Hepatocyte (in vitro differentiated cells): ENCODE measurements at regions not wholly inside any gene's neighbourhood (a gene's known extent, or its start where the extent isn't known, plus 50 kb on each side); places are given as distances from the start of the nearest gene placed in this dataset.

Source experiments
- DNase-seq: peaks from one replicate; pipeline ENCODE4 v3.0.0-alpha.2; 2016; ENCODE audit warnings: low spot score
- H2AFZ ChIP-seq: fragments of 200-600 bp; sonication (generic); 2 replicates; pipeline ENCODE4 v1.6.0; 2016; ENCODE audit warnings: antibody characterized with exemption, mild to moderate bottlenecking
- H3K27ac ChIP-seq: fragments of 200-600 bp; sonication (generic); 2 replicates; pipeline ENCODE4 v1.5.1; 2016; ENCODE audit warnings: mild to moderate bottlenecking
- H3K27me3 ChIP-seq: fragments of 200-600 bp; sonication (generic); 2 replicates; pipeline ENCODE4 v1.6.1; 2016
- H3K36me3 ChIP-seq: fragments of 200-600 bp; sonication (generic); replicated peaks from 2 replicates; pipeline ENCODE4 v1.5.1; 2016; ENCODE audit warnings: low read depth; ENCODE audit not compliant: insufficient read depth
- H3K4me1 ChIP-seq: fragments of 200-600 bp; sonication (generic); 2 replicates; pipeline ENCODE4 v1.5.1; 2016; ENCODE audit warnings: mild to moderate bottlenecking, moderate library complexity; ENCODE audit not compliant: insufficient read depth
- H3K4me2 ChIP-seq: fragments of 200-600 bp; sonication (generic); 2 replicates; pipeline ENCODE4 v1.6.0; 2016
- H3K4me3 ChIP-seq: fragments of 200-600 bp; sonication (generic); 2 replicates; pipeline ENCODE4 v1.5.1; 2016; ENCODE audit warnings: mild to moderate bottlenecking
- H3K79me2 ChIP-seq: fragments of 200-600 bp; sonication (generic); 2 replicates; pipeline ENCODE4 v1.6.0; 2017; ENCODE audit warnings: mild to moderate bottlenecking
- H3K9me2 ChIP-seq: fragments of 200-600 bp; sonication (generic); replicated peaks from 2 replicates; pipeline ENCODE4 v1.6.0; 2017; ENCODE audit warnings: mild to moderate bottlenecking; ENCODE audit not compliant: insufficient read depth
- H3K9me3 ChIP-seq: fragments of 200-600 bp; sonication (generic); 2 replicates; pipeline ENCODE4 v1.5.1; 2016; ENCODE audit warnings: low read depth, mild to moderate bottlenecking
- H4K20me1 ChIP-seq: fragments of 200-600 bp; sonication (generic); 2 replicates; pipeline ENCODE4 v1.6.0; 2016; ENCODE audit warnings: mild to moderate bottlenecking; ENCODE audit not compliant: insufficient read depth, poor library complexity, severe bottlenecking
- EZH2 ChIP-seq: fragments of 200-600 bp; sonication (generic); IDR thresholded peaks from 2 replicates; pipeline ENCODE4 v1.6.1; 2016; ENCODE audit warnings: antibody characterized with exemption, mild to moderate bottlenecking, borderline replicate concordance
- EZH2phosphoT487 ChIP-seq: fragments of 200-600 bp; sonication (generic); IDR thresholded peaks from one replicate; pipeline ENCODE4 v1.6.1; 2018; ENCODE audit warnings: antibody characterized with exemption, mild to moderate bottlenecking, low read depth, moderate library complexity; ENCODE audit not compliant: unreplicated experiment, severe bottlenecking
- WGBS: methylation state at CpG from one replicate; pipeline ENCODE4 v1.1.6; 2016; ENCODE audit warnings: low lambda C conversion rate; ENCODE audit errors: missing lambda C conversion rate; 5-methylcytosine and 5-hydroxymethylcytosine counted together
- TF ChIP-seq, protein P1 (sequence below): fragments of 200-600 bp; sonication (generic); IDR thresholded peaks from 2 replicates; pipeline ENCODE4 v1.5.1; 2016; ENCODE audit warnings: antibody characterized with exemption, mild to moderate bottlenecking; ENCODE audit not compliant: poor library complexity

DNA sequence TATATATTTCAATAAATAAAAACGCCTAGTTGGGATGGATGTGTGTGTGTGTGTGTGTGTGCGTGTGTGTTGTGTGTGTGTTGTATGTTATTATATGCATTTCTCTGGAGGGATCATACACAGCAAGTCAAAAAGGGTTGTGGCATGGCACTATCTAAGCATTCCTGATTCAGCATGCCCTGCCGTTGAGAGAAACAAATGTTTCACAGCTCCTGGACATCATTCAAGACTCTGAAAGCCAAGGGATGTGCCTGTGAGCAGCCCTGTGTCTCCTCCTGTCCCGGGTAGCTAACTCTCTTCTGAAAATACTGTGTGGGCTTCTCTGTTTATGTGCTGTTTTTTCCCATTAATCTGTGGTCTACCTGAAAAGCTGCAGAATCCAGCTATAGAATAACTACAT is 197.9 kb upstream of the SETBP1 start:
- DNase-seq, result no peak
- TF ChIP-seq EZH2 (no peak), EZH2phosphoT487 (no peak)
- TF ChIP-seq, protein P1, sequence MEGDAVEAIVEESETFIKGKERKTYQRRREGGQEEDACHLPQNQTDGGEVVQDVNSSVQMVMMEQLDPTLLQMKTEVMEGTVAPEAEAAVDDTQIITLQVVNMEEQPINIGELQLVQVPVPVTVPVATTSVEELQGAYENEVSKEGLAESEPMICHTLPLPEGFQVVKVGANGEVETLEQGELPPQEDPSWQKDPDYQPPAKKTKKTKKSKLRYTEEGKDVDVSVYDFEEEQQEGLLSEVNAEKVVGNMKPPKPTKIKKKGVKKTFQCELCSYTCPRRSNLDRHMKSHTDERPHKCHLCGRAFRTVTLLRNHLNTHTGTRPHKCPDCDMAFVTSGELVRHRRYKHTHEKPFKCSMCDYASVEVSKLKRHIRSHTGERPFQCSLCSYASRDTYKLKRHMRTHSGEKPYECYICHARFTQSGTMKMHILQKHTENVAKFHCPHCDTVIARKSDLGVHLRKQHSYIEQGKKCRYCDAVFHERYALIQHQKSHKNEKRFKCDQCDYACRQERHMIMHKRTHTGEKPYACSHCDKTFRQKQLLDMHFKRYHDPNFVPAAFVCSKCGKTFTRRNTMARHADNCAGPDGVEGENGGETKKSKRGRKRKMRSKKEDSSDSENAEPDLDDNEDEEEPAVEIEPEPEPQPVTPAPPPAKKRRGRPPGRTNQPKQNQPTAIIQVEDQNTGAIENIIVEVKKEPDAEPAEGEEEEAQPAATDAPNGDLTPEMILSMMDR, result no peak
- WGBS, result 81% methylated on average over 4 of the region's 4 CpGs
- no peaks in the 10 kb centered on the region for H3K9me3 ChIP-seq
- H3K27me3 ChIP-seq, result no peaks in the 10 kb centered on the region
- no peak overlapping the region for H3K27ac ChIP-seq
- no peaks in the 10 kb centered on the region for H3K79me2 ChIP-seq
- H2AFZ ChIP-seq, result no peak overlapping the region
- no peaks in the 10 kb centered on the region for H3K9me2 ChIP-seq
- no peak overlapping the region for H3K4me2 ChIP-seq
- H3K4me1 ChIP-seq, result no peaks in the 10 kb centered on the region
- no peaks in the 10 kb centered on the region for H3K36me3 ChIP-seq
- H3K4me3 ChIP-seq, result no peak overlapping the region
- H4K20me1 ChIP-seq, result no peaks in the 10 kb centered on the region

DNA sequence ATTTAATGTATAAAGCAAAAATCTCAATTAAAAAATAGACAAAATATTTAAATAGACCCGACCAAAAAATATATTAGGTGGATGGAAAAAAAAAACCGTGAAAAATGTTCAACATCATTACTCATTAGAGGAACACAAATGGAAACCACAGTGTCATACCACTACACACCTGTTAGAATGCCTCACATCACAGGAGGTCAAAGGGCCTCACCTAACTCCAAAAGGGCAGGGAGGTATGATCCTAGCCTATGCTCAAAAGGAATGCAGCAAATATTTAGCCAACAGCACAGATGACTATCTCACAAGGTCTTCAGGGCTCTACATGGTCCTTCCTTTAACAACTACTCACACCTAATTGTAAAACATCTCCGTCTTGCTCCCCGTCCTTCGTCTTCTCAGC is 185.5 kb upstream of the SETBP1 start:
- WGBS, result 90% methylated on average over 5 of the region's 5 CpGs

DNA sequence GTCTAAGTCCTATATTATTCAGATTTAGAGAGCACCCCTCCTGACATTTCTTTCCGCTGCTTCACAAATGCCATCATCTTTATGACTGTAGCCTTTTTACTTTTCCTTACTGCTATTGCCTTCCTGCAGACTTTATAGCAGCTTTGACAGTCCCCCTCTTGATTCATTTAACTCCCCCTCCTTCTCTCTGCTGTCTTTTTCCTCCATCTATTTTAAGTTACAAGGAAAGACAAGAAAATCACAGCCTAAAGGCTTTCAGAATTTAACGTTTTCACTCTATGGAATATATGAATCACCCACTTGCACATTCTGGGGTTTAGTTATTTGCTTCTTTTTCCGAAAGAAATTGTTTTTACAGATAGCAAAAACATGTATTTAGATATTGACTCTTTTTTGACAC is 183.4 kb upstream of the SETBP1 start:
- H3K27me3 ChIP-seq, result no peaks in the 10 kb centered on the region
- H3K27ac ChIP-seq, result peak overlapping the region; percentile 38
- H4K20me1 ChIP-seq, result no peaks in the 10 kb centered on the region
- H2AFZ ChIP-seq, result no peak overlapping the region
- H3K9me2 ChIP-seq, result no peaks in the 10 kb centered on the region
- no peaks in the 10 kb centered on the region for H3K4me1 ChIP-seq
- TF ChIP-seq, protein P1, result no peak
- TF ChIP-seq EZH2phosphoT487 (no peak), EZH2 (no peak)
- 63% methylated on average over 3 of the region's 3 CpGs for WGBS
- H3K4me3 ChIP-seq, result no peak overlapping the region
- H3K79me2 ChIP-seq, result no peaks in the 10 kb centered on the region
- no peak for DNase-seq
- H3K4me2 ChIP-seq, result no peak overlapping the region
- no peaks in the 10 kb centered on the region for H3K9me3 ChIP-seq
- no peaks in the 10 kb centered on the region for H3K36me3 ChIP-seq

More for the DNA sequence above, 185.5 kb upstream of the SETBP1 start:
- no peak for DNase-seq
- Histone ChIP-seq H3K4me3 (no peak overlapping the region), H3K9me3 (no peaks in the 10 kb centered on the region), H3K4me1 (no peaks in the 10 kb centered on the region), H3K36me3 (no peaks in the 10 kb centered on the region), H3K9me2 (no peaks in the 10 kb centered on the region), H3K79me2 (no peaks in the 10 kb centered on the region), H3K27me3 (no peaks in the 10 kb centered on the region), H3K27ac (no peak overlapping the region), H3K4me2 (no peak overlapping the region), H2AFZ (no peak overlapping the region), H4K20me1 (no peaks in the 10 kb centered on the region)
- TF ChIP-seq EZH2 (no peak), EZH2phosphoT487 (no peak)
- TF ChIP-seq, protein P1, result no peak
